GM12878 (cell line): ENCODE measurements at regions not wholly inside any gene's neighbourhood (a gene's known extent, or its start where the extent isn't known, plus 50 kb on each side); places are given as distances from the start of the nearest gene placed in this dataset.

ENCODE experiments used
- ATAC-seq: fragments of 200-7000 bp; cut with Tn5 transposase; 3 replicates; pipeline ENCODE4 v1.9.1; 2020; ENCODE audit warnings: mild to moderate bottlenecking, moderate library complexity
- BruUV-seq: library from RNA; stranded (reverse); fragments of 400-500 nt; replicated peaks from 2 replicates; lab custom pipeline; 2021; lab: Mats Ljungman, UMichigan
- CTCF ChIA-PET: fragments of 300-600 bp; sonication (Branson Sonifier 250); formaldehyde crosslinking; extraction: SDS; loops from one replicate; lab custom pipeline; 2021; ENCODE audit warnings: inconsistent platforms; lab: Yijun Ruan, JAX
- POLR2A ChIA-PET: fragments of 350-600 bp; formaldehyde crosslinking; extraction: SDS; loops from one replicate; lab custom pipeline; 2021; ENCODE audit warnings: inconsistent platforms; lab: Charles Lee
- RAD21 ChIA-PET: fragments of 300-600 bp; sonication (Branson Sonifier 250); formaldehyde crosslinking; loops from one replicate; lab custom pipeline; 2023; ENCODE audit warnings: antibody characterized with exemption; ENCODE audit not compliant: unreplicated experiment; lab: Charles Lee
- SMC1A ChIA-PET: fragments of 300-600 bp; sonication (Branson Sonifier 250); formaldehyde crosslinking; loops from one replicate; lab custom pipeline; 2023; ENCODE audit not compliant: unreplicated experiment, uncharacterized antibody; lab: Charles Lee
- DNase-seq: peaks from one replicate; pipeline ENCODE4 v3.0.0-alpha.2; 2011; ENCODE audit warnings: low read depth, low spot score
- FAIRE-seq: peaks from 3 replicates; lab custom pipeline; 2011; peaks lifted over from hg19 to GRCh38; lab: Jason Lieb, UNC
- H2AFZ ChIP-seq: 2 replicates; pipeline ENCODE4 v1.6.0; 2011; ENCODE audit warnings: low read depth, low read length, control low read depth; ENCODE audit not compliant: control insufficient read depth
- H3K27ac ChIP-seq: 2 replicates; pipeline ENCODE4 v1.5.1; 2011; ENCODE audit warnings: control low read depth; ENCODE audit not compliant: control insufficient read depth, insufficient read depth
- H3K27me3 ChIP-seq, 2 experiments: replicated peaks in 1 of 2; 2 replicates each; pipeline versions ENCODE4 v1.6.0 to v1.6.1; 2011; ENCODE audit warnings: low read length in 1 of 2; ENCODE audit not compliant: control insufficient read depth in 2 of 2, insufficient read depth in 2 of 2
- H3K36me3 ChIP-seq, 2 experiments: 2 replicates each; pipeline ENCODE4 v1.5.1; 2011; ENCODE audit warnings: low read length in 1 of 2; ENCODE audit not compliant: control insufficient read depth in 2 of 2, insufficient read depth in 2 of 2
- H3K4me1 ChIP-seq: 2 replicates; pipeline ENCODE4 v1.6.1; 2011; ENCODE audit warnings: mild to moderate bottlenecking, low read length, moderate library complexity, mixed read lengths; ENCODE audit not compliant: control insufficient read depth, insufficient read depth
- H3K4me2 ChIP-seq: 2 replicates; pipeline ENCODE4 v1.6.0; 2011; ENCODE audit warnings: control low read depth; ENCODE audit not compliant: control insufficient read depth, insufficient read depth
- H3K4me3 ChIP-seq: fragments of 200-600 bp; sonication (generic); 2 replicates; pipeline ENCODE4 v1.5.1; 2016
- H3K79me2 ChIP-seq: 2 replicates; pipeline ENCODE4 v1.6.0; 2011; ENCODE audit warnings: low read length; ENCODE audit not compliant: control insufficient read depth, insufficient read depth
- H3K9ac ChIP-seq: 2 replicates; pipeline ENCODE4 v1.8.0; 2011; ENCODE audit warnings: low read length, control low read depth, mixed read lengths; ENCODE audit not compliant: control insufficient read depth, insufficient read depth
- H3K9me3 ChIP-seq: replicated peaks from 3 replicates; pipeline ENCODE4 v1.5.1; 2011; ENCODE audit warnings: mild to moderate bottlenecking, low read length; ENCODE audit not compliant: control insufficient read depth, insufficient read depth
- H4K20me1 ChIP-seq: 2 replicates; pipeline ENCODE4 v1.6.0; 2011; ENCODE audit not compliant: control insufficient read depth, insufficient read depth
- BCL3 ChIP-seq: IDR thresholded peaks from 2 replicates; pipeline ENCODE4 v1.6.1; 2011; ENCODE audit warnings: borderline replicate concordance, low read depth, mild to moderate bottlenecking, moderate library complexity, low read length; ENCODE audit not compliant: insufficient read depth, poor library complexity, severe bottlenecking
- BHLHE40 ChIP-seq, 2 experiments: fragments of 450-650 bp in 1 of 2; IDR thresholded peaks; 2 replicates each; pipeline ENCODE4 v1.6.1; 2011 to 2017; ENCODE audit warnings: low read depth in 2 of 2, borderline replicate concordance in 1 of 2, improper control_type of control experiment in 1 of 2, low read length in 1 of 2, mild to moderate bottlenecking in 1 of 2
- CEBPB ChIP-seq, 2 experiments: fragments of 150-350 bp in 1 of 2; IDR thresholded peaks; 2 replicates each; pipeline ENCODE4 v1.6.1; 2012 to 2014; ENCODE audit warnings: low read depth in 2 of 2, low read length in 2 of 2, borderline replicate concordance in 1 of 2, inconsistent platforms in 1 of 2
- CHD1 ChIP-seq: IDR thresholded peaks from 2 replicates; pipeline ENCODE4 v1.6.1; 2012; ENCODE audit warnings: low read depth, low read length, improper control_type of control experiment
- CREB1 ChIP-seq: IDR thresholded peaks from 2 replicates; pipeline ENCODE4 v1.6.1; 2012; ENCODE audit warnings: low read depth, mild to moderate bottlenecking, inconsistent platforms
- E4F1 ChIP-seq: fragments of 450-650 bp; IDR thresholded peaks from 2 replicates; pipeline ENCODE4 v1.6.1; 2018; ENCODE audit warnings: borderline replicate concordance, mild to moderate bottlenecking; ENCODE audit not compliant: partially characterized antibody
- EED ChIP-seq: sonication (generic); IDR thresholded peaks from 2 replicates; pipeline ENCODE4 v1.6.1; 2016; ENCODE audit warnings: antibody characterized with exemption, low read depth
- HDAC6 ChIP-seq: fragments of 200-600 bp; sonication (generic); IDR thresholded peaks from one replicate; pipeline ENCODE4 v1.8.0; 2017; ENCODE audit warnings: antibody characterized with exemption; ENCODE audit not compliant: unreplicated experiment
- HDGF ChIP-seq: fragments of 450-650 bp; IDR thresholded peaks from 2 replicates; pipeline ENCODE4 v1.6.1; 2016; ENCODE audit warnings: antibody characterized with exemption
- MXI1 ChIP-seq: fragments of 150-350 bp; IDR thresholded peaks from 2 replicates; pipeline ENCODE4 v1.6.1; 2011; ENCODE audit warnings: low read depth, mild to moderate bottlenecking, inconsistent platforms, low read length, improper control_type of control experiment
- POLR2AphosphoS5 ChIP-seq: IDR thresholded peaks from 2 replicates; pipeline ENCODE4 v1.6.1; 2011; ENCODE audit warnings: mild to moderate bottlenecking, low read length, inconsistent platforms
- POU2F2 ChIP-seq: IDR thresholded peaks from 3 replicates; pipeline ENCODE4 v1.6.1; 2011; ENCODE audit warnings: low read depth, mild to moderate bottlenecking, low read length, borderline replicate concordance
- RAD51 ChIP-seq: fragments of 450-650 bp; IDR thresholded peaks from 2 replicates; pipeline ENCODE4 v1.6.1; 2016; ENCODE audit warnings: moderate library complexity, mild to moderate bottlenecking, inconsistent platforms
- RFX5 ChIP-seq: IDR thresholded peaks from 2 replicates; pipeline ENCODE4 v1.6.1; 2011; ENCODE audit warnings: low read depth, low read length, improper control_type of control experiment
- TARDBP ChIP-seq: IDR thresholded peaks from 2 replicates; pipeline ENCODE4 v1.6.1; 2016; ENCODE audit warnings: borderline replicate concordance
- USF1 ChIP-seq: IDR thresholded peaks from 2 replicates; pipeline ENCODE4 v1.6.1; 2011; ENCODE audit warnings: borderline replicate concordance, low read depth, mild to moderate bottlenecking, moderate library complexity, mixed read lengths, low read length; ENCODE audit not compliant: insufficient read depth; ENCODE audit errors: extremely low read length
- YBX1 ChIP-seq: fragments of 450-650 bp; IDR thresholded peaks from 2 replicates; pipeline ENCODE4 v1.6.1; 2016; ENCODE audit warnings: antibody characterized with exemption
- ZNF622 ChIP-seq: fragments of 450-650 bp; IDR thresholded peaks from 2 replicates; pipeline ENCODE4 v1.6.1; 2017; ENCODE audit warnings: mild to moderate bottlenecking, inconsistent platforms
- WGBS: methylation state at CpG from one replicate; pipeline ENCODE4 v1.1.6; 2016; ENCODE audit warnings: low lambda C conversion rate; ENCODE audit not compliant: insufficient replicate concordance, insufficient coverage; ENCODE audit errors: missing lambda C conversion rate; 5-methylcytosine and 5-hydroxymethylcytosine counted together
- in situ Hi-C: fragments of 300-500 bp; cut with MboI; formaldehyde crosslinking; loops from 9 replicates; pipeline ENCODE4 v1.14.3; 2018; ENCODE audit warnings: mixed read lengths
- intact Hi-C: fragments of 100-400 bp; cut with micrococcal nuclease; formaldehyde crosslinking; loops from one replicate; pipeline ENCODE4 v1.14.2; 2022; ENCODE audit not compliant: unreplicated experiment

GRCh38 chr3:116980099-116980498 is 270.5 kb downstream of the TUSC7 start:
- POLR2A ChIA-PET = no interaction called here
- Histone ChIP-seq H2AFZ (no peak overlapping the region), H3K27ac (no peak overlapping the region), H3K4me3 (no peak overlapping the region), H4K20me1 (no peaks in the 10 kb centered on the region), H3K27me3 (no peaks in the 10 kb centered on the region), H3K9ac (no peak overlapping the region), H3K36me3 (no peaks in the 10 kb centered on the region), H3K79me2 (no peaks in the 10 kb centered on the region), H3K9me3 (no peaks in the 10 kb centered on the region), H3K4me2 (no peak overlapping the region), H3K4me1 (no peaks in the 10 kb centered on the region)
- no peak for DNase-seq
- TF ChIP-seq CREB1 (no peak), MXI1 (no peak), HDGF (no peak), CEBPB (IDR thresholded peaks at IDR 0.05; ENCODE audit: borderline replicate concordance in 1 of 2, low read depth in 2 of 2, low read length in 2 of 2) (no peak), YBX1 (no peak), TARDBP (no peak), ZNF622 (no peak), CHD1 (no peak), POLR2AphosphoS5 (no peak), BCL3 (no peak), BHLHE40 (IDR thresholded peaks at IDR 0.05; ENCODE audit: borderline replicate concordance in 1 of 2, low read depth in 2 of 2, low read length in 1 of 2) (no peak), USF1 (no peak), HDAC6 (no peak), POU2F2 (no peak), RFX5 (no peak), RAD51 (no peak), EED (no peak), E4F1 (no peak)
- in situ Hi-C loops = no loop called here
- no peak for FAIRE-seq
- intact Hi-C loops = no loop called here
- 2% methylated on average over 3 of the region's 3 CpGs for WGBS
- no peak for ATAC-seq
- SMC1A ChIA-PET = interaction anchor here (1.6 kb wide), 1 partner anchor 10 kb away, joined by 4 read pairs; no protein-coding TSS in a partner anchor
- CTCF ChIA-PET = interaction anchor here (0.7 to 1.4 kb wide), 2 partner anchors 17 to 28 kb away, joined by 3 read pairs; no protein-coding TSS in a partner anchor
- RAD21 ChIA-PET = no interaction called here
- BruUV-seq = no TSS peak
